Astrocyte (in vitro differentiated cells and primary cell): ENCODE measurements at regions not wholly inside any gene's neighbourhood (a gene's known extent, or its start where the extent isn't known, plus 50 kb on each side); places are given as distances from the start of the nearest gene placed in this dataset.

Experiments
- DNase-seq: peaks from one replicate; pipeline ENCODE4 v3.0.0-alpha.2; 2010; ENCODE audit warnings: low read depth
- FAIRE-seq: peaks from 2 replicates; lab custom pipeline; 2011; peaks lifted over from hg19 to GRCh38; lab: Jason Lieb, UNC
- H2AFZ ChIP-seq: 2 replicates; pipeline ENCODE4 v1.6.0; 2012; ENCODE audit warnings: low read depth, low read length, inconsistent platforms
- H3K27ac ChIP-seq: 2 replicates; pipeline ENCODE4 v1.5.1; 2011; ENCODE audit warnings: low read depth, low read length, inconsistent platforms
- H3K27me3 ChIP-seq: 2 replicates; pipeline ENCODE4 v1.6.0; 2011; ENCODE audit warnings: low read length, inconsistent platforms; ENCODE audit not compliant: insufficient read depth
- H3K36me3 ChIP-seq: 2 replicates; pipeline ENCODE4 v1.5.1; 2011; ENCODE audit warnings: low read length, inconsistent platforms; ENCODE audit not compliant: insufficient read depth
- H3K4me1 ChIP-seq: 2 replicates; pipeline ENCODE4 v1.5.1; 2011; ENCODE audit warnings: low read length, inconsistent platforms; ENCODE audit not compliant: insufficient read depth
- H3K4me2 ChIP-seq: 2 replicates; pipeline ENCODE4 v1.6.0; 2012; ENCODE audit warnings: low read length, inconsistent platforms
- H3K4me3 ChIP-seq: 2 replicates; pipeline ENCODE4 v1.5.1; 2011; ENCODE audit warnings: low read depth, mild to moderate bottlenecking, low read length, inconsistent platforms; ENCODE audit not compliant: insufficient read depth
- H3K79me2 ChIP-seq: 2 replicates; pipeline ENCODE4 v1.6.0; 2012; ENCODE audit warnings: mild to moderate bottlenecking, low read length, inconsistent platforms; ENCODE audit not compliant: insufficient read depth
- H3K9ac ChIP-seq: 2 replicates; pipeline ENCODE4 v1.6.0; 2012; ENCODE audit warnings: mild to moderate bottlenecking, low read length, inconsistent platforms
- H3K9me3 ChIP-seq: 2 replicates; pipeline ENCODE4 v1.5.1; 2012; ENCODE audit warnings: low read depth, mild to moderate bottlenecking, low read length, inconsistent platforms; ENCODE audit not compliant: insufficient read depth
- H4K20me1 ChIP-seq: 2 replicates; pipeline ENCODE4 v1.6.0; 2012; ENCODE audit warnings: low read length, inconsistent platforms; ENCODE audit not compliant: insufficient read depth
- H3K27ac Mint-ChIP-seq: one replicate; pipeline ENCODE4 v1.8.0; 2021; ENCODE audit warnings: mild to moderate bottlenecking, mixed read lengths; ENCODE audit not compliant: unreplicated experiment
- H3K27me3 Mint-ChIP-seq: one replicate; pipeline ENCODE4 v1.8.0; 2021; ENCODE audit warnings: low read depth, mixed read lengths; ENCODE audit not compliant: unreplicated experiment
- H3K36me3 Mint-ChIP-seq: one replicate; pipeline ENCODE4 v1.8.0; 2021; ENCODE audit warnings: low read depth, mixed read lengths; ENCODE audit not compliant: unreplicated experiment
- H3K4me1 Mint-ChIP-seq: one replicate; pipeline ENCODE4 v1.8.0; 2021; ENCODE audit warnings: low read depth, mixed read lengths; ENCODE audit not compliant: unreplicated experiment
- H3K4me3 Mint-ChIP-seq: one replicate; pipeline ENCODE4 v1.8.0; 2021; ENCODE audit warnings: mild to moderate bottlenecking, moderate library complexity, mixed read lengths; ENCODE audit not compliant: unreplicated experiment
- H3K9me3 Mint-ChIP-seq: one replicate; pipeline ENCODE4 v1.8.0; 2021; ENCODE audit warnings: mild to moderate bottlenecking, mixed read lengths; ENCODE audit not compliant: unreplicated experiment
- CTCF ChIP-seq: IDR thresholded peaks from 2 replicates; pipeline ENCODE4 v1.5.1; 2011; ENCODE audit warnings: low read depth, mild to moderate bottlenecking, inconsistent platforms, low read length, moderate library complexity; ENCODE audit not compliant: insufficient read depth
- EZH2 ChIP-seq: IDR thresholded peaks from 2 replicates; pipeline ENCODE4 v1.6.1; 2012; ENCODE audit warnings: mild to moderate bottlenecking, low read length, inconsistent platforms; ENCODE audit not compliant: insufficient read depth

- no peak overlapping the region for H3K27ac ChIP-seq
- DNase-seq (no peak), FAIRE-seq (no peak)
- H4K20me1 ChIP-seq = no peaks in the 10 kb centered on the region
- no peaks in the 10 kb centered on the region for H3K4me1 Mint-ChIP-seq
- no peaks in the 10 kb centered on the region for H3K4me1 ChIP-seq
- no peaks in the 10 kb centered on the region for H3K36me3 Mint-ChIP-seq
- no peaks in the 10 kb centered on the region for H3K9me3 ChIP-seq
- H3K27me3 ChIP-seq = no peaks in the 10 kb centered on the region
- H3K9ac ChIP-seq = no peak overlapping the region
- H3K4me2 ChIP-seq = no peak overlapping the region
- H3K79me2 ChIP-seq = no peaks in the 10 kb centered on the region
- no peaks in the 10 kb centered on the region for H3K36me3 ChIP-seq
- no peak overlapping the region for H3K4me3 ChIP-seq
- no peaks in the 10 kb centered on the region for H3K27me3 Mint-ChIP-seq
- peaks cover 5% of the 10 kb centered on the region for H3K9me3 Mint-ChIP-seq
- H3K27ac Mint-ChIP-seq = no peak overlapping the region
- H3K4me3 Mint-ChIP-seq = no peak overlapping the region
- no peak overlapping the region for H2AFZ ChIP-seq
- TF ChIP-seq EZH2 = no peak
- TF ChIP-seq CTCF = no peak
Measured at GRCh38 chr1:101377084-101377835, 140.4 kb downstream of the S1PR1 start.

GRCh38 chr1:101379037-101379436 is 142.2 kb downstream of the S1PR1 start:
- Mint-ChIP-seq H3K27me3 (no peaks in the 10 kb centered on the region), H3K9me3 (peaks cover 1% of the 10 kb centered on the region), H3K4me1 (no peaks in the 10 kb centered on the region), H3K4me3 (no peak overlapping the region), H3K36me3 (no peaks in the 10 kb centered on the region), H3K27ac (no peak overlapping the region)
- Histone ChIP-seq H3K4me2 (no peak overlapping the region), H3K36me3 (no peaks in the 10 kb centered on the region), H3K9me3 (no peaks in the 10 kb centered on the region), H3K4me3 (no peak overlapping the region), H3K27ac (no peak overlapping the region), H4K20me1 (no peaks in the 10 kb centered on the region), H2AFZ (no peak overlapping the region), H3K4me1 (no peaks in the 10 kb centered on the region), H3K9ac (no peak overlapping the region), H3K79me2 (no peaks in the 10 kb centered on the region), H3K27me3 (no peaks in the 10 kb centered on the region)
- DNase-seq (no peak), FAIRE-seq (no peak)
- no peak for TF ChIP-seq EZH2
- TF ChIP-seq CTCF = no peak

GRCh38 chr1:101379950-101380349 is 143.1 kb downstream of the S1PR1 start:
- no peaks in the 10 kb centered on the region for H3K36me3 ChIP-seq
- Mint-ChIP-seq H3K9me3 (peaks cover 1% of the 10 kb centered on the region), H3K36me3 (no peaks in the 10 kb centered on the region), H3K4me3 (no peak overlapping the region), H3K27ac (no peak overlapping the region), H3K4me1 (no peaks in the 10 kb centered on the region), H3K27me3 (no peaks in the 10 kb centered on the region)
- H3K4me3 ChIP-seq = no peak overlapping the region
- H3K9me3 ChIP-seq = no peaks in the 10 kb centered on the region
- no peaks in the 10 kb centered on the region for H3K79me2 ChIP-seq
- no peaks in the 10 kb centered on the region for H4K20me1 ChIP-seq
- FAIRE-seq (no peak), DNase-seq (no peak)
- no peak overlapping the region for H3K4me2 ChIP-seq
- no peaks in the 10 kb centered on the region for H3K4me1 ChIP-seq
- TF ChIP-seq CTCF (no peak), EZH2 (no peak)
- H3K27me3 ChIP-seq = no peaks in the 10 kb centered on the region
- H3K27ac ChIP-seq = no peak overlapping the region
- H3K9ac ChIP-seq = no peak overlapping the region
- no peak overlapping the region for H2AFZ ChIP-seq
